ENCODE measurements at regions not wholly inside any gene's neighbourhood (a gene's known extent, or its start where the extent isn't known, plus 50 kb on each side); places are given as distances from the start of the nearest gene placed in this dataset.

DNA sequence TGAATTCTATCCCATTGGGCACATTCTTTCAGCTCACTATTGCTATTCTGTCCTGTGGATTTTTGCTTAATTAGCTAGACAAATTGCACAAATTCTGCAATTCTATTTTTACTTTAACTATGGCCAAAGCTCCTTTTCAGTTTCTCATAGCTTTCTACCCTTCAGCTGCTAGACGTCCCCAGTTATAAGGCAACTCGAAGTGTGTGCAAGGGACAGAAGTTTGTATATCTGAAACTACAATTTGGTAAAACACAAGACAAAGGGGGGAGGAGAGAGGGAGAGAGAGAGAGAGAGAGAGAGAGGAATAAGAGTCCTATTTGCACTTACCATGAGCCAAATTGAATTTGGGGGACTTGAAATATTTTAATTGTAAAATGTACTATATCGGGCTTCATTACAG, 91.8 kb downstream of the SETD4 start:
- 47% methylated on average over 3 of the region's 3 CpGs for WGBS (ENCODE audit: missing lambda C conversion rate)
- DNase-seq (ENCODE audit: low read depth in 1 of 2, low spot score in 1 of 2) (no peak), FAIRE-seq (no peak), ATAC-seq (no peak)
- H3K27ac ChIP-seq: no peak overlapping the region
- TF ChIP-seq EHMT2 (IDR thresholded peaks at IDR 0.05; ENCODE audit: low read depth): no peak
- no peak for TF ChIP-seq NPAS2 (CRISPR knock-in tag; IDR thresholded peaks at IDR 0.05; ENCODE audit: borderline replicate concordance)
- TF ChIP-seq HOXA7 (CRISPR knock-in tag; IDR thresholded peaks at IDR 0.05): no peak
- no peak for TF ChIP-seq ZC3H11A (IDR thresholded peaks at IDR 0.05)
- TF ChIP-seq RAD21 (conservative IDR thresholded peaks at IDR 0.05 in 1 of 2, IDR thresholded peaks at IDR 0.05 in 1 of 2): no peak
- no peak for TF ChIP-seq SMC3 (IDR thresholded peaks at IDR 0.05)
- no peak for TF ChIP-seq HMGXB4 (CRISPR knock-in tag; IDR thresholded peaks at IDR 0.05; ENCODE audit: borderline replicate concordance)
- no peak for TF ChIP-seq NFE2L2 (conservative IDR thresholded peaks at IDR 0.05; ENCODE audit: low read length)
- no peak for TF ChIP-seq USF2 (IDR thresholded peaks at IDR 0.05)
- TF ChIP-seq POLR2A (IDR thresholded peaks at IDR 0.05; ENCODE audit: low read length): no peak
- H3K4me1 ChIP-seq: no peaks in the 10 kb centered on the region
- no peak overlapping the region for H3K4me3 ChIP-seq
- no peaks in the 10 kb centered on the region for H3K9me3 ChIP-seq
- no peak overlapping the region for H3K4me2 ChIP-seq
- CTCF ChIA-PET: no interaction called here
- POLR2A ChIA-PET: no interaction called here

DNA sequence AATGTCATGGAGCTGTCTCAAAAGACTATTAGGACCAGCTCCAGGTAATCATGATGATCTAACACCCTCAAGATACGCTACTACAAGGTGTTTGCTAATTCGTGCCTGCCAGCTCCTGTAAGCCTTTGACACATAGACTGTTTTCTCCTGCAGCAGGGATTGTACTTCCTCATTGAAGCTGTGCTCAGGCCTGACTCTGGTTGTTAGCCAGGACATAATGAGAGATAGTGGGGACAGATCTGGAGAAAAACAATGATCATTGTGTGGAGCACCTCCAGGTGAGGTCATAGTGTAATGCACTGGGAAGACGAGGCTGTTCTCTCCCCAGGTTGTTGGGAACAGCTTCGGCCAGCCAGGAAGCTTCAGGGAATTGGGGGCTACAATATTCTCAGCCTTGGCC, 94.6 kb downstream of the SETD4 start:
- no peak for TF ChIP-seq PBX3 (IDR thresholded peaks at IDR 0.05)
- no peak for TF ChIP-seq SREBF2 (IDR thresholded peaks at IDR 0.05)
- TF ChIP-seq KDM5A (IDR thresholded peaks at IDR 0.05): no peak
- no peak for TF ChIP-seq JUNB (IDR thresholded peaks at IDR 0.05)
- TF ChIP-seq FOXS1 (CRISPR knock-in tag; IDR thresholded peaks at IDR 0.05): no peak
- no peak for TF ChIP-seq ZSCAN20 (CRISPR knock-in tag; IDR thresholded peaks at IDR 0.05)
- no peak for TF ChIP-seq BHLHE40 (IDR thresholded peaks at IDR 0.05; ENCODE audit: low read depth, low read length)
- no peak for TF ChIP-seq HMGXB4 (CRISPR knock-in tag; IDR thresholded peaks at IDR 0.05; ENCODE audit: borderline replicate concordance)
- TF ChIP-seq, protein P1, sequence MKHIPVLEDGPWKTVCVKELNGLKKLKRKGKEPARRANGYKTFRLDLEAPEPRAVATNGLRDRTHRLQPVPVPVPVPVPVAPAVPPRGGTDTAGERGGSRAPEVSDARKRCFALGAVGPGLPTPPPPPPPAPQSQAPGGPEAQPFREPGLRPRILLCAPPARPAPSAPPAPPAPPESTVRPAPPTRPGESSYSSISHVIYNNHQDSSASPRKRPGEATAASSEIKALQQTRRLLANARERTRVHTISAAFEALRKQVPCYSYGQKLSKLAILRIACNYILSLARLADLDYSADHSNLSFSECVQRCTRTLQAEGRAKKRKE (CRISPR knock-in tag; IDR thresholded peaks at IDR 0.05; ENCODE audit: low read depth): no peak
- no peak for TF ChIP-seq MYC (IDR thresholded peaks at IDR 0.05; ENCODE audit: borderline replicate concordance, low read length)
- TF ChIP-seq POLR2A (IDR thresholded peaks at IDR 0.05; ENCODE audit: low read length): no peak
- TF ChIP-seq HOXB13 (CRISPR knock-in tag; IDR thresholded peaks at IDR 0.05; ENCODE audit: low read depth): no peak
- TF ChIP-seq EHF (CRISPR knock-in tag; IDR thresholded peaks at IDR 0.05): no peak
- no peak for TF ChIP-seq CEBPB (IDR thresholded peaks at IDR 0.05)
- TF ChIP-seq FOSB (CRISPR knock-in tag; IDR thresholded peaks at IDR 0.05): no peak
- no peak for TF ChIP-seq NFE2L2 (conservative IDR thresholded peaks at IDR 0.05; ENCODE audit: low read length)
- TF ChIP-seq, protein P2, sequence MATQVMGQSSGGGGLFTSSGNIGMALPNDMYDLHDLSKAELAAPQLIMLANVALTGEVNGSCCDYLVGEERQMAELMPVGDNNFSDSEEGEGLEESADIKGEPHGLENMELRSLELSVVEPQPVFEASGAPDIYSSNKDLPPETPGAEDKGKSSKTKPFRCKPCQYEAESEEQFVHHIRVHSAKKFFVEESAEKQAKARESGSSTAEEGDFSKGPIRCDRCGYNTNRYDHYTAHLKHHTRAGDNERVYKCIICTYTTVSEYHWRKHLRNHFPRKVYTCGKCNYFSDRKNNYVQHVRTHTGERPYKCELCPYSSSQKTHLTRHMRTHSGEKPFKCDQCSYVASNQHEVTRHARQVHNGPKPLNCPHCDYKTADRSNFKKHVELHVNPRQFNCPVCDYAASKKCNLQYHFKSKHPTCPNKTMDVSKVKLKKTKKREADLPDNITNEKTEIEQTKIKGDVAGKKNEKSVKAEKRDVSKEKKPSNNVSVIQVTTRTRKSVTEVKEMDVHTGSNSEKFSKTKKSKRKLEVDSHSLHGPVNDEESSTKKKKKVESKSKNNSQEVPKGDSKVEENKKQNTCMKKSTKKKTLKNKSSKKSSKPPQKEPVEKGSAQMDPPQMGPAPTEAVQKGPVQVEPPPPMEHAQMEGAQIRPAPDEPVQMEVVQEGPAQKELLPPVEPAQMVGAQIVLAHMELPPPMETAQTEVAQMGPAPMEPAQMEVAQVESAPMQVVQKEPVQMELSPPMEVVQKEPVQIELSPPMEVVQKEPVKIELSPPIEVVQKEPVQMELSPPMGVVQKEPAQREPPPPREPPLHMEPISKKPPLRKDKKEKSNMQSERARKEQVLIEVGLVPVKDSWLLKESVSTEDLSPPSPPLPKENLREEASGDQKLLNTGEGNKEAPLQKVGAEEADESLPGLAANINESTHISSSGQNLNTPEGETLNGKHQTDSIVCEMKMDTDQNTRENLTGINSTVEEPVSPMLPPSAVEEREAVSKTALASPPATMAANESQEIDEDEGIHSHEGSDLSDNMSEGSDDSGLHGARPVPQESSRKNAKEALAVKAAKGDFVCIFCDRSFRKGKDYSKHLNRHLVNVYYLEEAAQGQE (IDR thresholded peaks at IDR 0.05): no peak
- TF ChIP-seq USF2 (IDR thresholded peaks at IDR 0.05): no peak
- TF ChIP-seq CHD2 (IDR thresholded peaks at IDR 0.05; ENCODE audit: low read length, partially characterized antibody): no peak
- no peak for TF ChIP-seq E2F6 (IDR thresholded peaks at IDR 0.05; ENCODE audit: borderline replicate concordance, low read depth)
- FAIRE-seq (no peak), ATAC-seq (no peak), DNase-seq (ENCODE audit: low read depth in 1 of 2, low spot score in 1 of 2) (no peak)
- 39% methylated on average over 4 of the region's 4 CpGs for WGBS (ENCODE audit: missing lambda C conversion rate)
- no peak overlapping the region for H3K4me2 ChIP-seq
- no peak overlapping the region for H3K27ac ChIP-seq
- no peaks in the 10 kb centered on the region for H3K9me3 ChIP-seq
- POLR2A ChIA-PET: no interaction called here
- no peaks in the 10 kb centered on the region for H3K4me1 ChIP-seq
- no peak overlapping the region for H3K4me3 ChIP-seq
- CTCF ChIA-PET: interaction anchor here (1.1 kb wide), 1 partner anchor 25 kb away, joined by 3 read pairs; no protein-coding TSS in a partner anchor

Data from A549 (cell line).